Effector memory CD4-positive, alpha-beta T cell (primary cell): ENCODE measurements at regions not wholly inside any gene's neighbourhood (a gene's known extent, or its start where the extent isn't known, plus 50 kb on each side); places are given as distances from the start of the nearest gene placed in this dataset.

Experiments
- DNase-seq, 3 donors: peaks; one replicate each; pipeline ENCODE4 v3.0.0-alpha.2; 2020
- H3K27ac ChIP-seq: 2 replicates; pipeline ENCODE4 v1.7.0; 2013; ENCODE audit warnings: mild to moderate bottlenecking, low read length, moderate library complexity; ENCODE audit not compliant: insufficient read depth, poor library complexity, severe bottlenecking
- H3K27me3 ChIP-seq: replicated peaks from 2 replicates; pipeline ENCODE4 v1.7.0; 2013; ENCODE audit warnings: mild to moderate bottlenecking, low read length; ENCODE audit not compliant: insufficient read depth, control insufficient read depth, poor library complexity, severe bottlenecking
- H3K36me3 ChIP-seq: 2 replicates; pipeline ENCODE4 v1.7.0; 2013; ENCODE audit warnings: mild to moderate bottlenecking, low read length, moderate library complexity; ENCODE audit not compliant: control insufficient read depth, insufficient read depth
- H3K4me1 ChIP-seq: 2 replicates; pipeline ENCODE4 v1.7.0; 2013; ENCODE audit warnings: low read length, mild to moderate bottlenecking; ENCODE audit not compliant: control insufficient read depth, insufficient read depth, poor library complexity, severe bottlenecking
- H3K4me3 ChIP-seq: 2 replicates; pipeline ENCODE4 v1.7.0; 2013; ENCODE audit warnings: low read length, low read depth, mild to moderate bottlenecking; ENCODE audit not compliant: insufficient read depth, poor library complexity, severe bottlenecking
- H3K9me3 ChIP-seq: 2 replicates; pipeline ENCODE4 v1.7.0; 2013; ENCODE audit warnings: mild to moderate bottlenecking, low read length, moderate library complexity; ENCODE audit not compliant: control insufficient read depth

DNA sequence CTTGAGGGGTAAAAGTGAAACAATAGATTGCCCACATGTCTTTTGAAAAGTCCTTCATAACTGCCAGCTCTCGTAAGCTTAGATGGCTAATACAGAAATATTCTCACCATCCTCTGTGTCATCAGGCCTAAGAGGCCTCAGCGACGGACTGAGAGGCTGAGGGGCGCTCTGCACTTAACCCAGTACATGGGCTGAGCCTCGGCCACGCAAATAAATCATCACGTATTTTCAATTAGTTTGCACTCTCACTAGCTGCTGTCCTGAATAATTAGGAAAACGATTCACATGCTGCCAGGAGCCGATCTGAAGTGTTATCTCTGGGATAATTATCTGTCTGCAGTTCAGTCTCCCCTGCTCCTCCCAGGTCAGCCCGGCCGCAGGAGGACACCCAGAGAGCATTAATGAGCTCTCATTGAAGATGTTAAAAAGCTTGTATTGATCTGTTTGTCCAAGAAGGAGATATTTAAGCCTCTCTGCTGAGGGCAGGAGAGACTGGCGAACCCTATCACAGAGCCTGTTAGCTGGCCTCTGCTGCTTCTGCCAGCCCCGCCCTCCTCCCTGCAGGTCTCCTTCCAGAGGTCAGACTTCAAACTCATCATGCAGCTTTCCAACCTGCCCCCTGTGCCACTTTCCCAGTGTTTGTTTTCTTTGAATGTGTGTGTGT lies 1051.3 kb downstream of the VRK1 start:
- no peak overlapping the region for H3K4me3 ChIP-seq
- H3K9me3 ChIP-seq, result no peaks in the 10 kb centered on the region
- no peak overlapping the region for H3K27ac ChIP-seq
- no peaks in the 10 kb centered on the region for H3K27me3 ChIP-seq
- DNase-seq, result no peak
- H3K36me3 ChIP-seq, result no peaks in the 10 kb centered on the region
- H3K4me1 ChIP-seq, result no peaks in the 10 kb centered on the region

DNA sequence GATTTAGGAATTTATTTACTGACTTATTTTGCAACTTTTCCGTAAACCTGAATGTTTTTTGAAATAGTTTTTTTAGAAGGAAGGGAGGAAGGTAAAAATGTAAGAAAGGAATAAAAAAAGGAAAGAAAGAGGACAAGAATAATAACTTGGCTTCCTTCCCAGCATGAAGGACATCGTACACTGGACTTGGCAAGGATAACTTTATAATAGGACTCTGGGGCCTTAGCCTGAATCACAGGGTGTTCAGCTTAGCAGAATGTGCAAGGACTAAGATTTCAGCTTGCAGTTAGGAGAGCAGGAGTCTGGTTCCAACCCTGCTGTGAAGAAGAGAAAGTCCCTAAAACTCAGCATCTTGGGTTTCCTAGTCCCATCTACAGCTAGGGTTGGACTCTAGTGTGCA lies 1053.3 kb downstream of the VRK1 start:
- DNase-seq, result no peak
- H3K27ac ChIP-seq, result no peak overlapping the region
- no peaks in the 10 kb centered on the region for H3K4me1 ChIP-seq
- H3K36me3 ChIP-seq, result no peaks in the 10 kb centered on the region
- H3K9me3 ChIP-seq, result no peaks in the 10 kb centered on the region
- H3K4me3 ChIP-seq, result no peak overlapping the region
- H3K27me3 ChIP-seq, result no peaks in the 10 kb centered on the region

DNA sequence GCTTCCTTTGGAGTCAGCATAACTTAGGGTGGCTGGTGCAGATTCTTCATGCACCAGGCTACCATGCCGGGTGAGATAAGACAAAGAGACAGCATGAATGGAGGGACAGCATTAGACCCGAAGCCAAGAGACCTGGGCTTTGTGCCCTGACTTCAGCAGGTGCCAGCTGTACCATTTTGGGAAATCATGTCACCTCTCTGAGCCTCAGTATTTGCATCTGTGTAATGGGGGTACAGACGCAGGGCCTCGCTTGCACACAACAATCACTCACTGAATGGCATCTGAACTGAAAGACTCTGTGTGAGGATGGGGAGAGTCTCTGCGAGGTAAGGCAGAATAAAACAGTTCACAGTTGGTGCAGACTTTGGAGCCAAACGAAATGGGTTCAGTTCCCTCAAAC lies 1053.7 kb downstream of the VRK1 start:
- DNase-seq, result no peak
- Histone ChIP-seq H3K9me3 (no peaks in the 10 kb centered on the region), H3K27me3 (no peaks in the 10 kb centered on the region), H3K4me1 (no peaks in the 10 kb centered on the region), H3K4me3 (no peak overlapping the region), H3K27ac (no peak overlapping the region), H3K36me3 (no peaks in the 10 kb centered on the region)

DNA sequence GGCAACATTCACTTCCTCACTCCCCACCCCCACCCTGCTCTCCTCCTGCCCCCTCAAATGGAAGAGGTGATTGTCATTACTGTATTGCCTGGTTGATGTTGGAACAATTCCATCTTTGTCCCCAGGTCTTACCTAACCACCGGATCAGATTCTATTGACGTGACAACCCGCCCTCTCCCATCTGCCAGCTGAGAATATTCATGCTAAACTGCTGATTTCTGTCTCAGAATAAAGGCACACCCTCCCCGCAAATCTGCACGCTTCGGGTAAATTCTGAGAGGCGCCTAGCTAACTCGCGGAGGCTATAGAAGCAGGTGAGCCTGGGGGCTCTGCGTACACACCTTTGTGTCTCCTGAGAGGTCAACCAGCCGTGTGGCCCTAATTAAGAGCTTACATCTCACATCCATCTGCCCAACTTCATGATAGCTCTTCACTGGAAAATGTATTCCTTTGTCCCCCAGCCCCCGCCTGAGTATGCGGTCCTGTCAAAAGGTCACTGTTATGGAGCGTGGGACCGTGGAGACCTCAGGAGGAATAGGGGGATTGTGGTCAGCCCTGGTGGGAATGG lies 1054.3 kb downstream of the VRK1 start:
- no peak for DNase-seq
- no peaks in the 10 kb centered on the region for H3K36me3 ChIP-seq

DNA sequence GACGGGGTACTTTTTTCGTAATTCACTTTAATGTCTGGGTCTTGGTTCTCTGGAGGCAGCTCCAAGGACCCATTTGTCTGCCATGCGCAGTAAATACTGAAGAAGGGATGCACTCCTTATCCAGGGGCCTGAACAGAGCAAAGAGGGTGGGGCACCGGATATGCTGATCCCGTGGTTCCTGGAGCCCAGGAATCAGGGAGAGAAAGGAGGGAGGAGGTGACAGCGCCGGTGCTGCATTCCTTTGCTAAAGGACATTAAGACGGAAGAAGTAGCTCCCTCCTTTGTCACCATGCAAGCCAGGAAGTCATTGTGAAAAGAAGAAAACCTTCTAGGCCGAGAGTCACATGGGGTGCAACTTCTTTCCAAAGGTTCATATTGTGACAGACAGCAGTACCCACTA lies 1057.7 kb downstream of the VRK1 start:
- H3K4me1 ChIP-seq, result no peaks in the 10 kb centered on the region
- H3K9me3 ChIP-seq, result no peaks in the 10 kb centered on the region
- no peak overlapping the region for H3K4me3 ChIP-seq
- no peak for DNase-seq
- H3K36me3 ChIP-seq, result no peaks in the 10 kb centered on the region
- H3K27me3 ChIP-seq, result no peaks in the 10 kb centered on the region
- H3K27ac ChIP-seq, result no peak overlapping the region

More for the DNA sequence above, 1054.3 kb downstream of the VRK1 start:
- Histone ChIP-seq H3K27ac (no peak overlapping the region), H3K4me1 (no peaks in the 10 kb centered on the region), H3K4me3 (no peak overlapping the region), H3K9me3 (no peaks in the 10 kb centered on the region), H3K27me3 (no peaks in the 10 kb centered on the region)

DNA sequence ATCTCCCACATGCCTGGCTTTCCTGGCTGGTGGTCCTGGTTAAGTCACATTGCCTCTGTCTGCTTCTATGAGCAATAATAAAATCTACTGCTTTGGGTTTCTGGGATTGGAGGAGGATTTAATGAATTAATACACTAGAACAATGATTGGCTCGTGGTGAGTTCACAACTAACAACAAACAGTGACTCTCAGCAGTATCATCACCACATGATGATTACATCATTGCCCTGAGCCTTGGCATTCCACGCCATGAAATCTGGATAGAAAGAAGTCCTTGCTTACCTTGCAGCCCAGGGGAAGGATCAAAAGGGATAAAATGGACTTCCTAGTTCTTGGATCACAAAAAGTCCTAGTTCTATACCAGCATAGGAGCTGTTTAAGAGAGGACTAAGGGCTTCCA lies 1069.0 kb downstream of the VRK1 start:
- Histone ChIP-seq H3K27me3 (no peaks in the 10 kb centered on the region), H3K4me3 (no peak overlapping the region), H3K27ac (no peak overlapping the region), H3K9me3 (no peaks in the 10 kb centered on the region), H3K4me1 (no peaks in the 10 kb centered on the region), H3K36me3 (no peaks in the 10 kb centered on the region)
- no peak for DNase-seq

DNA sequence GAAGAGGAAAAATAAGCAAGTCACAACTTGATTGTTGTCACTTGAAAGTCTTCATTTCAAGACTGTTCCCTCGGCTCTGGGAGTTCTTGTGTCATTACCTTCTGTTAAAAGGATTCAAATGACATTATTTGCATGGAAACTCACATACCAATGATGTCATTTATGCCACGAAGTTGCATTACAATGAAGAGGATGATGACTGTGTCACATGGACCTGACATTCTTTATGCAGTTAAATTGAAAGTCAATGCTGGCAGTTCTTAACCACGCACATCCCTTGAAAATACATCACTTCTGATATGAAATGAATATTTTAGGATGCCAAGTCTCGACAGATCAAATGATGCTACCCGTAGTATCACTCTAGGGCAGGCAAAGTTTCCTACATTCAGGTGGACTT lies 1069.5 kb downstream of the VRK1 start:
- no peaks in the 10 kb centered on the region for H3K36me3 ChIP-seq
- H3K27me3 ChIP-seq, result no peaks in the 10 kb centered on the region
- H3K4me1 ChIP-seq, result no peaks in the 10 kb centered on the region
- DNase-seq, result no peak
- no peak overlapping the region for H3K27ac ChIP-seq
- H3K4me3 ChIP-seq, result no peak overlapping the region
- H3K9me3 ChIP-seq, result no peaks in the 10 kb centered on the region

DNA sequence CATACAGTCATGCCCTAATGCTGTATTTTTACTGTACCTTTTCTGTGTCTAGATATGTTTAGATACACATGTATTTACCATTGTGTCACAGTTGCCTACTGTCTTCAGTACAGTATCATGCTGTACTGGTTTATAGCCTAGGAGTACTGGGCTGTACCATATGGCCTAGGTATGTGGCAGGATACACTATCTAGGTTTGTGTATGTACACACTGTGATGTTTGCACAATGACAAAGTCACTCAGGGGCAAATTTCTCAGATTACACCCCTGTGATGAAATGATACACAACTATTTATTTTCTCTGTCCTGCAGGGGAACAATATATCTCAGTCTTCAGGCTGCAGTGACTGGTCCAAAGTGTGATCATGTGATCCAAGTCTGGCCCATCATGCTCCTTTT lies 1076.1 kb downstream of the VRK1 start:
- Histone ChIP-seq H3K4me3 (no peak overlapping the region), H3K4me1 (no peaks in the 10 kb centered on the region), H3K9me3 (no peaks in the 10 kb centered on the region), H3K27ac (no peak overlapping the region), H3K36me3 (no peaks in the 10 kb centered on the region), H3K27me3 (no peaks in the 10 kb centered on the region)
- DNase-seq, result no peak

DNA sequence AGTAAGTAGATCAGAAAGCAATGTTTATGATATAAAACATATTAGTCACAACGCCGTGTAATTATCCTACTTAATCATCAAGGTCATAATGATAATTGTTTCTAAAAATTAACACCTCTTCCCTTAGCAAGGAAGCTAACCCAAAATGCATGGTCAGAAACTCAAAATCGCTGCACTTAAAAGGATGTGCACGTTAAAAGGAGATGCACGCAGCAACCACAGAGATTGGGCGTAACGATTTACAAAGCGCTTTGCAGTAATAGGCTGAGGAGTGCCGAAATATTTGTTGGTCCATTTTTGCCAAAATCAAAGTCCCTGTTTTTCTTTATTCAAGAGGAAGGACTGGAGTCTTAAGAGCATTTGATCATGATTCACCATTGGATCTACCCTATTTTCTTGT lies 1077.2 kb downstream of the VRK1 start:
- Histone ChIP-seq H3K4me1 (peaks cover 3% of the 10 kb centered on the region), H3K27me3 (no peaks in the 10 kb centered on the region), H3K4me3 (no peak overlapping the region), H3K36me3 (no peaks in the 10 kb centered on the region), H3K27ac (no peak overlapping the region), H3K9me3 (no peaks in the 10 kb centered on the region)
- no peak for DNase-seq

DNA sequence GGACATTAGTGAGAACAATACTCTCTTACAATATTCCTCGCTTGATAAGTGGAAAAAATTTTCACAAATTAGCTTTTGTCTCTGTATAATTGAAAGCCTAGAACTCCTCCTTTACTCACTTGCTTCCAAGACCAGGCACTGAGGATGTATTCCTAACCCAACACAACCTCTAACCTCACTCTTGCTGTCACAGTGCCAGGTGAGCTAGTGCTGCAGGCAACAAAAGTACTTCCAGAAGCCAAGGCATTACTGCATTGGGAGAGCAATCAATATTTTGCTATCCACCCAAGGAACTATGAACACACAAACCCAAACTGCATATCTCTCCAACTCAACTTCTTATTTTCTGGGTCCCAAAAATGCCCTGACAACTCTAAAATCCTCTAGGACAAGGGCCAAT lies 1081.0 kb downstream of the VRK1 start:
- no peaks in the 10 kb centered on the region for H3K36me3 ChIP-seq
- peaks cover 3% of the 10 kb centered on the region for H3K4me1 ChIP-seq
- H3K27me3 ChIP-seq, result no peaks in the 10 kb centered on the region
- H3K27ac ChIP-seq, result no peak overlapping the region
- no peak overlapping the region for H3K4me3 ChIP-seq
- H3K9me3 ChIP-seq, result no peaks in the 10 kb centered on the region
- DNase-seq, result no peak
